ENCODE measurements at regions not wholly inside any gene's neighbourhood (a gene's known extent, or its start where the extent isn't known, plus 50 kb on each side); places are given as distances from the start of the nearest gene placed in this dataset.
"Not testable (repeated sequence)": the region's sequence is repeated elsewhere in the genome, so short reads cannot be mapped to it uniquely, and the experiment has no call there.

DNA sequence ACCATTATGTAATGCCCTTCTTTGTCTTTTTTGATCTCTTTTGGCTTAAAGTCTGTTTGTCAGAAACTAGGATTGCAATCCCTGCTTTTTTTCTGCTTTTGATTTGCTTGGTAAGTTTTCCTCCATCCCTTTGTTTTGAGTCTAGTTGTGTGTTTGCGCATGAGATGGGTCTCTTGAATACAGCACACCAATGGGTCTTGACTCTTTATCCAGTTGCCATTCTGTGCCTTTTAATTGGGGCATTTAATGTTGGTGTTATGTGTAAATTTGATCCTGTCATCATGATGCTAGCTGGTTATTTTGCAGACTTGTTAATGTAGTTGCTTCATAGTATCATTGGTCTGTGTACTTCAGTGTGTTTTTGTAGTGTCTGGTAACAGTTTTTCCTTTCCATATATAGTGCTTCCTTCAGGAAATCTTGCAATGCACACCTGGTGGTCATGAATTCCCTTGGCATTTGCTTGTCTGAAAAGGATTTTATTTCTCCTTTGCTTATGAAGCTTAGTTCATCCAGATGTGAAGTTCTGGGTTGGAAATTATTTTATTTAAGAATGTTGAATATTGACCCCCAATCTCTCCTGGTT, 416.9 kb downstream of the SPRY2 start:
- H3K9ac ChIP-seq (ENCODE audit: low read depth, low read length); H4K5ac ChIP-seq (ENCODE audit: low read depth, low read length); H3K79me1 ChIP-seq (ENCODE audit: low read depth in 1 of 2, low read length in 2 of 2); H3K56ac ChIP-seq (ENCODE audit: extremely low read depth, insufficient read depth, low read length); H2AFZ ChIP-seq (replicated peaks; ENCODE audit: low read length, poor library complexity); H2AK9ac ChIP-seq (replicated peaks; ENCODE audit: low read depth, low read length, poor library complexity); in situ Hi-C loops (cut with MboI; ENCODE audit: low sequenced_read_pairs); H3K4me3 ChIP-seq (ENCODE audit: insufficient read depth, low read depth, low read length); BruUV-seq (replicated peaks); H3K18ac ChIP-seq (ENCODE audit: low read depth, low read length); ATAC-seq (ENCODE audit: low read depth); CTCF ChIA-PET; H4K8ac ChIP-seq (ENCODE audit: low read depth in 2 of 2, low read length in 2 of 2); H2AK5ac ChIP-seq (ENCODE audit: low read depth, low read length); H3K4ac ChIP-seq (ENCODE audit: low read depth, low read length); H3K27ac ChIP-seq (ENCODE audit: insufficient read depth, low read length); H3K9me3 ChIP-seq (ENCODE audit: control insufficient read depth, insufficient read depth, low read length); H2BK5ac ChIP-seq (ENCODE audit: low read depth, low read length, poor library complexity, severe bottlenecking); H2BK20ac ChIP-seq (ENCODE audit: low read depth, low read length); POLR2A ChIA-PET (ENCODE audit: unreplicated experiment); dilution Hi-C loops (cut with HindIII; ENCODE audit: low sequenced_read_pairs, unreplicated experiment); H4K91ac ChIP-seq (ENCODE audit: insufficient read depth, low read depth, low read length); H3K4me1 ChIP-seq (ENCODE audit: control insufficient read depth, insufficient read depth, low read length); H3K23ac ChIP-seq (ENCODE audit: low read depth, low read length); H3K14ac ChIP-seq (replicated peaks; ENCODE audit: low read depth, low read length); H2BK15ac ChIP-seq (ENCODE audit: low read depth, low read length); H3K27me3 ChIP-seq (ENCODE audit: control insufficient read depth, insufficient read depth, low read length); H3K9me1 ChIP-seq (ENCODE audit: insufficient read depth, low read length); H3K4me2 ChIP-seq (ENCODE audit: low read depth, low read length); intact Hi-C loops (cut with micrococcal nuclease); DNase-seq; H4K20me1 ChIP-seq (ENCODE audit: insufficient read depth, low read length); H3K36me3 ChIP-seq (ENCODE audit: control insufficient read depth, insufficient read depth, low read length); H2BK120ac ChIP-seq (ENCODE audit: low read depth, low read length): not testable (repeated sequence)
- WGBS, 2 experiments (ENCODE audit: extremely low coverage in 2 of 2, insufficient read length in 1 of 2): no CpG with 5 or more reads among the region's 1 CpG

Measured in IMR-90 (cell line).